Natural killer cell (primary cell): ENCODE measurements at regions not wholly inside any gene's neighbourhood (a gene's known extent, or its start where the extent isn't known, plus 50 kb on each side); places are given as distances from the start of the nearest gene placed in this dataset.

Experiments
- ATAC-seq, 3 donors: fragments of 150-1000 bp in 2 of 3; fragments of 200-7000 bp in 1 of 3; cut with Tn5 transposase; 1 replicate in 1 of 3; 2 replicates in 2 of 3; pipeline ENCODE4 v1.10.0; 2021; ENCODE audit warnings: mild to moderate bottlenecking in 2 of 3, moderate library complexity in 2 of 3
- DNase-seq, 2 donors: peaks; one replicate each; pipeline versions ENCODE4 v3.0.0 to v3.0.0-alpha.2; 2013 to 2021; ENCODE audit warnings: mixed read lengths in 1 of 2
- H3K27ac ChIP-seq: one replicate; pipeline ENCODE4 v1.5.1; 2013; ENCODE audit warnings: mild to moderate bottlenecking, low read length
- H3K27me3 ChIP-seq: one replicate; pipeline ENCODE4 v1.6.1; 2013; ENCODE audit warnings: low read length; ENCODE audit not compliant: control insufficient read depth, insufficient read depth
- H3K36me3 ChIP-seq: one replicate; pipeline ENCODE4 v1.6.1; 2013; ENCODE audit warnings: low read length; ENCODE audit not compliant: control insufficient read depth, insufficient read depth
- H3K4me1 ChIP-seq: one replicate; pipeline ENCODE4 v1.6.1; 2013; ENCODE audit warnings: low read length; ENCODE audit not compliant: control insufficient read depth, insufficient read depth
- H3K4me3 ChIP-seq: one replicate; pipeline ENCODE4 v1.5.1; 2013; ENCODE audit warnings: low read length
- H3K9me3 ChIP-seq: one replicate; pipeline ENCODE4 v1.6.1; 2013; ENCODE audit warnings: low read length; ENCODE audit not compliant: control insufficient read depth, insufficient read depth
- H3K27ac Mint-ChIP-seq, 2 donors: one replicate each; pipeline ENCODE4 v1.8.0; 2022; ENCODE audit warnings: mild to moderate bottlenecking in 2 of 2, mixed read lengths in 2 of 2, moderate library complexity in 1 of 2
- H3K27me3 Mint-ChIP-seq, 2 donors: one replicate each; pipeline ENCODE4 v1.8.0; 2022; ENCODE audit warnings: low read depth in 2 of 2, mixed read lengths in 2 of 2
- H3K36me3 Mint-ChIP-seq: one replicate; pipeline ENCODE4 v1.8.0; 2022; ENCODE audit warnings: mixed read lengths
- H3K4me1 Mint-ChIP-seq, 2 donors: one replicate each; pipeline ENCODE4 v1.8.0; 2022; ENCODE audit warnings: mixed read lengths in 2 of 2
- H3K4me3 Mint-ChIP-seq: one replicate; pipeline ENCODE4 v1.8.0; 2022; ENCODE audit warnings: mild to moderate bottlenecking, moderate library complexity, mixed read lengths
- H3K9me3 Mint-ChIP-seq, 2 donors: one replicate each; pipeline ENCODE4 v1.8.0; 2022; ENCODE audit warnings: mixed read lengths in 2 of 2
- CTCF ChIP-seq: fragments of 200-600 bp; IDR thresholded peaks from one replicate; pipeline ENCODE4 v1.8.0; 2022; ENCODE audit warnings: antibody characterized with exemption
- WGBS: methylation state at CpG from one replicate; pipeline ENCODE4 v1.1.7; 2013; ENCODE audit warnings: missing lambda C conversion rate; ENCODE audit not compliant: insufficient coverage; 5-methylcytosine and 5-hydroxymethylcytosine counted together
- intact Hi-C: fragments of 100-400 bp; cut with micrococcal nuclease; formaldehyde crosslinking; loops from one replicate; pipeline ENCODE4 v1.14.2; 2022

GRCh38 chr3:168583977-168584376, 488.3 kb upstream of the GOLIM4 start:
- Mint-ChIP-seq H3K4me1 (no peaks in the 10 kb centered on the region), H3K4me3 (no peak overlapping the region), H3K36me3 (no peaks in the 10 kb centered on the region), H3K27me3 (no peaks in the 10 kb centered on the region), H3K27ac (no peak overlapping the region), H3K9me3 (no peaks in the 10 kb centered on the region)
- intact Hi-C loops = no loop called here
- Histone ChIP-seq H3K27me3 (no peaks in the 10 kb centered on the region), H3K36me3 (no peaks in the 10 kb centered on the region), H3K4me1 (no peaks in the 10 kb centered on the region), H3K9me3 (no peaks in the 10 kb centered on the region), H3K27ac (no peak overlapping the region), H3K4me3 (no peak overlapping the region)
- no peak for TF ChIP-seq CTCF
- WGBS = 76% methylated on average over 2 of the region's 3 CpGs
- no peak for DNase-seq
- ATAC-seq = no peak

GRCh38 chr3:168582503-168582902, 486.8 kb upstream of the GOLIM4 start:
- no peak overlapping the region for H3K27ac ChIP-seq
- no peaks in the 10 kb centered on the region for H3K27me3 ChIP-seq
- no peaks in the 10 kb centered on the region for H3K9me3 ChIP-seq
- no peak overlapping the region for H3K27ac Mint-ChIP-seq
- H3K4me1 ChIP-seq = no peaks in the 10 kb centered on the region
- no peaks in the 10 kb centered on the region for H3K36me3 ChIP-seq
- TF ChIP-seq CTCF = no peak
- no peaks in the 10 kb centered on the region for H3K9me3 Mint-ChIP-seq
- ATAC-seq = no peak
- no peaks in the 10 kb centered on the region for H3K27me3 Mint-ChIP-seq
- H3K4me3 Mint-ChIP-seq = no peak overlapping the region
- H3K4me3 ChIP-seq = no peak overlapping the region
- no peaks in the 10 kb centered on the region for H3K36me3 Mint-ChIP-seq
- no peaks in the 10 kb centered on the region for H3K4me1 Mint-ChIP-seq
- DNase-seq = no peak
- intact Hi-C loops = no loop called here

DNA sequence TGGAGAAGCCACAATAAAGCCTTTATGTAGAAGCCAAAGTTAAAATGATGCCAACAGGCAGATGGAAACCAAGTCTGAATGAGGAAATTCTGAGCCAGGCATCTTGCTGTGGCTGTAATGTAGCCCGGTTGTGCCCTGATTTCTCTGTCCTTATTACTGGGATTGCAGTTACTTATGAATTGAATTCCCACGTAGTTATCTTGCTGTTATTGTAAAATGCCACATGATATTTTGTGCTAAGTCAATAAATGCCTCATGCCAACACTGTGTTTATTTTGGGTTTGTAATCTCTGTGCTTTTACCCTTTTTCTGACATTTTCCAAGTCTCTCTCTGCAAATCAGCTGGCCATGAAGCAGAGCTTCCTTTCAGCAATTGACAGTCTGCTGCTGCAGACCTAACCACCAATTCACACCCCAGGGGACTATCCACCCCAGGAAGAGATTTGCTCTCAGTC, 486.1 kb upstream of the GOLIM4 start:
- Mint-ChIP-seq H3K4me1 (no peaks in the 10 kb centered on the region), H3K36me3 (no peaks in the 10 kb centered on the region), H3K4me3 (no peak overlapping the region), H3K9me3 (no peaks in the 10 kb centered on the region), H3K27ac (no peak overlapping the region), H3K27me3 (no peaks in the 10 kb centered on the region)
- Histone ChIP-seq H3K36me3 (no peaks in the 10 kb centered on the region), H3K4me1 (no peaks in the 10 kb centered on the region), H3K4me3 (no peak overlapping the region), H3K9me3 (no peaks in the 10 kb centered on the region), H3K27me3 (no peaks in the 10 kb centered on the region), H3K27ac (no peak overlapping the region)
- WGBS = 48% methylated on average over 2 of the region's 2 CpGs
- DNase-seq = no peak
- TF ChIP-seq CTCF = no peak
- intact Hi-C loops = no loop called here
- no peak for ATAC-seq

DNA sequence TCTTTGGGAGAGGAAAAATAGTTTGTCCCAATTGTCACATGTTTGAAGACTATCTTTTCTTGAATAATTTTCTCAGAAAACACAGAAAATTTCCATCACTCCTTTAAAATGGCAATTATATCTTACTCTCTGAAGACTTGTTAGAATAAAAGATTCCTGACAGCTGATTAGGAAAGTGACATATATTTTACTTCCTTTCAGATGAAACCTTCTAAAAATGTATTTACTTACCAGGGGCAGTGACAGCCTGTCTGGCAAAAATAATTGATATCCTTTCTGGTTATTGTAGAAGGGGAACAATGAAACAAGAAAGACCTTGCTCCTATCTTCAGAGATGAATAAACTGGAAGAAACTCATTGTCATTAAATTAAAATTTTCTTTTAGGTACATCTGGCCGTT, 483.3 kb upstream of the GOLIM4 start:
- no peak for TF ChIP-seq CTCF
- Histone ChIP-seq H3K4me1 (no peaks in the 10 kb centered on the region), H3K36me3 (no peaks in the 10 kb centered on the region), H3K27ac (no peak overlapping the region), H3K27me3 (no peaks in the 10 kb centered on the region), H3K4me3 (no peak overlapping the region), H3K9me3 (no peaks in the 10 kb centered on the region)
- Mint-ChIP-seq H3K36me3 (no peaks in the 10 kb centered on the region), H3K4me1 (no peaks in the 10 kb centered on the region), H3K27ac (no peak overlapping the region), H3K4me3 (no peak overlapping the region), H3K27me3 (no peaks in the 10 kb centered on the region), H3K9me3 (peaks cover 0 to 2% of the 10 kb centered on the region in 2 donors)
- intact Hi-C loops = no loop called here
- no peak for DNase-seq
- no CpG with 5 or more reads among the region's 1 CpG for WGBS
- ATAC-seq = no peak
